GM21447 (cell line): ENCODE measurements at regions not wholly inside any gene's neighbourhood (a gene's known extent, or its start where the extent isn't known, plus 50 kb on each side); places are given as distances from the start of the nearest gene placed in this dataset.
A peak's percentile ranks its signal among the peaks of the same experiment; 100 is the strongest.
"Not testable (repeated sequence)": the region's sequence is repeated elsewhere in the genome, so short reads cannot be mapped to it uniquely, and the experiment has no call there.

Experiments used
- ATAC-seq: cut with Tn5 transposase; IDR thresholded peaks from one replicate; pipeline ENCODE4 v1.9.1; 2021; ENCODE audit not compliant: unreplicated experiment

DNA sequence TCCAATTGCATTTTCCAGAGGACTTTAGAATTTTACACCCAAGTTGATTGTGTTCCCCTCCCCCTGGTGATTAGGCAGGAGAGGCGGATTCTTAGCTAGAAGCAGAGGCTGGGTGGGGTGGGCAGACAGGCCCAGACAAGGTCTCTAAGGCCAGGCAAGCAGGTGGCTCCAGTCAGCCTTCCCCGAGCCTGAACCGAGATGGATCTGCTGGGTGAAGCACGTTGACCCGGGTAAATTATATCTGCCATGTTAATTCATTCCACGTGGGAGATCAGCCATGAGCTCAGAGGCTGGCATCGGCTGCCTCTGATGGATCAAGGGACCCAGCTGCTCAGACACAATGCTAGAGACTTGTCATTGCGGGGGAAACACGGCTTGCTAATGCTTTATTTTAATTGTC is 159.5 kb upstream of the MAFB start:
- no peak for ATAC-seq

DNA sequence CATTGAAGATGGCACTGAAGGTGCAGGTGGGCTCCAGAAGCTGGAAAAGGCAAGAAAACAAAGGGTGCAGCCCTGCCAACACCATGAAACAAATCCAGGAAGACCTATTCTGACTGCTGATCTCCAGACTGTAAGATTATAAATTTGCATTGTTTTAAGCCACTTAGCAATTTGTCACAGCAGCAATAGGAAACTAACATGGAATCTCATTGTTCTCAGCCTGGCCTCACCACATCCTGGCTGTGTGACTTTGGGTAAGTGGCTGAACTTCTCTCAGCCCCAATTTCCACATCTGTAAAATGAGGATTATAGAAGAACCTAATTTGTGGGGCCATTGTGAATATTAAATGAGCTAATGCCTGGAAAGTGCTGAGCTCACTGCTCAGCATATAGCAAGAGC is 160.4 kb upstream of the MAFB start:
- ATAC-seq: no peak

GRCh38 chr20:40851051-40851450 is 162.0 kb upstream of the MAFB start:
- no peak for ATAC-seq

- no peak for ATAC-seq
Observed at GRCh38 chr20:40855269-40855668, 166.2 kb upstream of the MAFB start.

DNA sequence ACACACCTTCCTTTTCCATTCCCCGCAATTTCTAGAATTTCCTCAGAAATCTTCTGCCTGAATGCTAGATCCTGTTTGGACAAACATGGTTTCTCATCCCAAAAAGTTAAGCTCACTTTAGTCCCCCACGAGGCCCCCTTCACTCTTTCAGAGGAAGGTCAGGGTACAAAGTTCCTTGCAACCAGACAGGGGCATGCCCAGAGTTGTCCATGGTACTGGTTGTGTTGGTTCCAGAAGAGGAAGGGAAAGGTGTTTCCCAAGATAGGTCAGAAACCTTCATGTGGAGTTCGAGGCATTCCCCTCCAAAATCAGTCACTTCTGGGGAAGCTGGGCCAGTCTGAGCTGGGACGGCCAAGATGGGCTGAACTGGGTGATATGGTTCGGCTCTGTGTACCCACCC is 167.6 kb upstream of the MAFB start:
- no peak for ATAC-seq

DNA sequence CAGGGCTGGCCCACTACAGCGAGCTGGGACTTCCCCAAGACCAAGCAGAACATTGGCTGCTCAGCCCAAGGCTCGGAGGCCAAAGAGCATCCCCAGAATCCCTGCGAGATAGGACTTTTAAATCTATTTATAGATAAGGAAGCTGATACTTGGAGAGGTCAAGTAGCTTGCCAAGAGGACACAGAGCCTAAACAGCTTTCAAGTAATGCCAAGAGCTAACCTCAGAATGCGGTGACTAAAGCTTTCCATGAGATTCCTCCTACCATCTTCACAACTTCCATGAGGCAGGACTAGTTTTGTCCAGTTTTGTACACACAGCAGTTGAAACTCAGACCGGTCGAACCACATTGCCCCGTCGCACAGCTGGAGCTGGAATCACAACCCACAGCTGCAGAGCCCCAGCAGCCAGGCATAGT is 168.1 kb upstream of the TOP1 start:
- no peak for ATAC-seq

DNA sequence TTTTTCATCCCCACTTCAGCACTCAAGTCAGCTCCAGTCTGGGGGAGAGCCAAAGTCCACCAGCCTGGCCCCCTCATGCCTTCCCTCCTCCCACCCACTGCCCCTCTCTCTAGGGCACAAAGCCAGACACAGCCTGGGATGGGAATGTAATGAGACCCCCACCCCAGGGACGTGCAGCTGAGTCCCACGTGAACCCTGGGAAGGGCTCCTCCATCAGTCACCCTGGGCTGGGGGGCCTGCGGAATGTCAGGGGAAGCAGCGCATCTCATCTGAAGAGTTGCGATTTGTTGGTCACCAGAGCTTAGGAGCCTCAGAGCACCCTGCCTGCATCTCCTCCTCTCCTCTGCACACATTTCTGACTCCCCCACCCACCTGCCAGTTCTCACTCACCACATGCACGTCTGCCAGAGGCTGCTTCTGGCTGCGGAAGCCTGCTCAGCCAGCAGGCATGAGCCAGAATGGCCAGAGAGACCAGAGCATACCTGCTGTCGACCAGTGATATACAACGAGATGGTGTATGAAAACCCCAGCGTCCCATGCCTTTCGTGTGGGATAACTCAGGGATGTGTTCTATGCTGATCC is 167.1 kb upstream of the TOP1 start:
- ATAC-seq: no peak

DNA sequence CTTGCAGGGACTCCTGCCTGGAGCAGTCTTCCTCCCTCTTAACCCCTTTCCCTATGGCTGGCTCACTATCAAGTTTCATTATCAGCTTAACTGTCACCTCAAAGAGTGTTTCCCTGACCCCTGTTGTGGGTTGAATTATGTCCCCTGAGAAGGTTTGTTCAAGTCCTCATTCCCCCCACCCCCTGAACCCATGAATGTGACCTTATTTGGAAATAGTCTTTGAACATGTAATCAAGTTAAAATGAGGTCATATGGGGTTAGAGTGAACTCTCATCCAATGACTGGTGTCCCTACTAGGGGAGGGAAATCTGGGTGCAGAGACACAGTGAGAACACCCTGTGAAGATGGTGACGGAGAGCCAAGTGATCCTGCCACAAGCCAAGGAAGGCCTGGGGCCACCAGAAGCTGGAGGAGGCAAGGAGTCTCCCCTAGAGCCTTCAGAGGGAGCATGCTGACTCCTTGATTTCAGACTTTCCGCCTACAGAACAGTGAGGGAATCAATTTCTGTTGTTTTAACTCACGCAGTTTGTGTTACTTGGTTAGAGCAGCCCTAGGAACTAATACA is 165.2 kb upstream of the TOP1 start:
- no peak for ATAC-seq

- no peak for ATAC-seq
Observed at GRCh38 chr20:40864470-40864869, 164.2 kb upstream of the TOP1 start.

DNA sequence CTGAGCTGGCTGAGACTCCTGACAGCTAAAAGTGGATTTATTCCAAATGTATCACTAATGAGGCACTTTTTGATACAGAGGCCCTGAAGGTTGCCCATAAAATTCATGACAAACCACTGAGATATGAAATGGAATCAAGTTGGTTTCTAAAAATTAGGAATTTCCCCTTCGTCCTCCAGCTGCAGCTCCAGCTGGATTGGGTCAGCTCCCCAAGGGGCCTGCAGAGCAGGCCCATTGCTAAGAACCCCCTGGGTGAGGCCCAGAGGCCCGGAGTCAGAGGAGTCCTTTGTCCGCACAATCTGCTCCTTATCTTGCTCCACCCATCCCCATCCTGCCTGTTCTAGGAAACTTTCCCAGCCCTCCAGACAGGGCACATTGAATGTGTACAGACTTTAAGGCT is 163.5 kb upstream of the TOP1 start:
- no peak for ATAC-seq

DNA sequence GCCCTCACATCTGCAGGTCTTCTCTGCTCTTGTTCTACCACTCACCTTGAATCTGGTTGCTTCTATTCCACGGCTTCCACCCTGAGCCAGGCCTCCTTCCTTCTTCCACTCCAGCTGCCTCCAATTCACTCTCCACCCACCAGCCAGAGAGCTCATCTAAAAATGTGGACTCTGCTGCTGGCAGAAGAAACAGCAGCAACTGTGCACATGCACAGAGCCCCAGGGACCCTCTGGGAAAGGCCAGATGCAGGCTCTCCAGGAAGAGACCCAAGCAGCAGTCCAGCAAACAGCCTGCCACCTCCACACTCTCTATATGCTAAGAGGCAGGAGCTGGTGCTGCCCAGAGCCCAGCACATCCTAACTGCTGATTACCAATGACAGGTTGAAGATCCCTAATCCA is 162.6 kb upstream of the TOP1 start:
- no peak for ATAC-seq

GRCh38 chr20:40868551-40869217 is 159.9 kb upstream of the TOP1 start:
- no peak for ATAC-seq

DNA sequence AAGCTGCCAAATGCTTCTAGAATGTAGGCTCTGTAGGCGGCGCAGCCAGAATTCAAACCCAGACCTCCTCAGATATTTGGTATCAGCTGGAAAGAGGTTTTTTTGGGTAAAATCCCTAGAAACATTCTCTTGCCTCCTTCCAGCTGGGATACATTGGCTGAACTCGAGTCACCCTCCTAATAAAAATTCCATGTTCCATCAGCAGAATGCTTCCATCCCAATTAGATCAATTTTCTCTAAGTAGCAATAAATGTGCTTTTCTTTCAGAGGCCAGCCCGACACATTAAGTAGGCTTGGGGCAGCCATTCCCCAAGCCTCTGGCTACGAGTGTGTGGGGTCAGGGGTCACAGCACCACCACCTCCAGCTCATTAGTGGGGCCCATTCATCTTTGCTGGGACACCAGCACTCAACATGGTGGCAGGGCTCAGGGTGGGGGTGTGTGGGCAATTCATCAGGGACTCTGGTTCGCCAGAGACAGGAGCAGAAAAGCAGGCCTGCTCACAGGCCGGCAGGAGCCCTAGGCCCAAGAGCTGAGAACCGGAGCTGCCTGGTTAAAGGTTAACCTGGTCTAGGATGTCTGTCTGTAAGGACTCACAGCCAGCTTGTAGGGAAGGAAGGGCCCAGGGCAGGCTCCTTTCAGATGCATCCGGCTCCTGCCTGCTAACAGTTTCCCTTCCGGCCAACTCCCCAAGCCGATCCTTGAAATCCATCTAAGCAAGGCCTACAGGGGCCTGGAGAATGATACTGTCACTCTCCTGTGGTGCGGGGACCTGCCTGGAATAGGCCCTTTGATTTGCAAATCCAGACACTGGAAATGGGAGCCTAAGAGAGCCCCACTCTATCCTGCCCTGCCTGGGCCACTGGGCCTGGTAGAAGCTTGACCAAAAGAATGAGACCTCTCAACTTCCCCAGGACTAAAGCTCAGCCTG is 159.1 kb upstream of the TOP1 start:
- ATAC-seq: no peak

- no peak for ATAC-seq
Observed at GRCh38 chr20:40875116-40876085, 153.2 kb upstream of the TOP1 start.

- ATAC-seq: not testable (repeated sequence)
Observed at GRCh38 chr20:40878099-40878498, 150.5 kb upstream of the TOP1 start.

GRCh38 chr20:40880063-40880728 is 148.4 kb upstream of the TOP1 start:
- peak; percentile 66 for ATAC-seq

GRCh38 chr20:40880729-40881109 is 147.9 kb upstream of the TOP1 start:
- ATAC-seq: no peak

GRCh38 chr20:40882152-40882551 is 146.5 kb upstream of the TOP1 start:
- ATAC-seq: no peak

GRCh38 chr20:40883097-40883496 is 145.5 kb upstream of the TOP1 start:
- ATAC-seq: no peak

GRCh38 chr20:40887105-40887504 is 141.5 kb upstream of the TOP1 start:
- ATAC-seq: no peak
